ENCODE measurements at regions not wholly inside any gene's neighbourhood (a gene's known extent, or its start where the extent isn't known, plus 50 kb on each side); places are given as distances from the start of the nearest gene placed in this dataset.

DNA sequence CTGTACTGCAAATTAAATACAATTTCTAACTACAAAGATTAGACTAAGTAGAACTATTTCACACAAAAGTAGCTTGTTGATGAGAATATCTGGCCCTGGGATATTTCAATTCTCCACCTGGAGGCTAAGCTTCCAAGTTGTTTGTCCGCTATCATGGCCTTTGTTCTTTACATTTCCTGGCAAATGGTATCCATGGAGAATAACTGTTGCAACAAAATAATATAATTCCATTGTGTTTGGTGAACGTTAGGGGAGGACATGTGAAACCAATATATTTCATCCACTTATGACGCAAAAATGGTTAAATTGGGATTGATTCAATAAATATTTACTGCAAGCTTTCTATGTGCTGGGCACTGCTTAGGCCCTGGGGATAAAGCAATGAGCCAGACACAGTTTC is 565.4 kb downstream of the PTPRC start:
- H3K27ac ChIP-seq (ENCODE audit: low read length) = 0 out of 2 replicates have a peak overlapping the region, but pooled peaks have one; percentile 33
- no peak overlapping the region for H3K4me3 ChIP-seq (ENCODE audit: low read depth in 1 of 2, low read length in 2 of 2)
- H3K4me2 ChIP-seq (ENCODE audit: insufficient read depth, low read length) = no peak overlapping the region
- H3K27me3 ChIP-seq (ENCODE audit: insufficient read depth, low read length, poor library complexity) = no peaks in the 10 kb centered on the region
- DNase-seq (no peak), ATAC-seq (ENCODE audit: insufficient read depth, low read depth) (no peak)
- TF ChIP-seq, protein P1, sequence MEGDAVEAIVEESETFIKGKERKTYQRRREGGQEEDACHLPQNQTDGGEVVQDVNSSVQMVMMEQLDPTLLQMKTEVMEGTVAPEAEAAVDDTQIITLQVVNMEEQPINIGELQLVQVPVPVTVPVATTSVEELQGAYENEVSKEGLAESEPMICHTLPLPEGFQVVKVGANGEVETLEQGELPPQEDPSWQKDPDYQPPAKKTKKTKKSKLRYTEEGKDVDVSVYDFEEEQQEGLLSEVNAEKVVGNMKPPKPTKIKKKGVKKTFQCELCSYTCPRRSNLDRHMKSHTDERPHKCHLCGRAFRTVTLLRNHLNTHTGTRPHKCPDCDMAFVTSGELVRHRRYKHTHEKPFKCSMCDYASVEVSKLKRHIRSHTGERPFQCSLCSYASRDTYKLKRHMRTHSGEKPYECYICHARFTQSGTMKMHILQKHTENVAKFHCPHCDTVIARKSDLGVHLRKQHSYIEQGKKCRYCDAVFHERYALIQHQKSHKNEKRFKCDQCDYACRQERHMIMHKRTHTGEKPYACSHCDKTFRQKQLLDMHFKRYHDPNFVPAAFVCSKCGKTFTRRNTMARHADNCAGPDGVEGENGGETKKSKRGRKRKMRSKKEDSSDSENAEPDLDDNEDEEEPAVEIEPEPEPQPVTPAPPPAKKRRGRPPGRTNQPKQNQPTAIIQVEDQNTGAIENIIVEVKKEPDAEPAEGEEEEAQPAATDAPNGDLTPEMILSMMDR (IDR thresholded peaks at IDR 0.05; ENCODE audit: borderline replicate concordance, extremely low read depth, low read length, poor library complexity, severe bottlenecking) = no peak
- no peak for TF ChIP-seq EZH2 (IDR thresholded peaks at IDR 0.05; ENCODE audit: borderline replicate concordance, low read depth, low read length, severe bottlenecking)
- no peaks in the 10 kb centered on the region for H3K79me2 ChIP-seq (ENCODE audit: insufficient read depth, low read length)
- no peaks in the 10 kb centered on the region for H3K36me3 ChIP-seq (ENCODE audit: insufficient read depth, low read length)
- H3K9ac ChIP-seq (ENCODE audit: low read depth, low read length) = no peak overlapping the region
- H4K20me1 ChIP-seq (ENCODE audit: insufficient read depth, low read length) = no peaks in the 10 kb centered on the region
- H3K4me1 ChIP-seq (ENCODE audit: insufficient read depth, low read length) = peaks cover 53% of the 10 kb centered on the region
- no peak overlapping the region for H2AFZ ChIP-seq (ENCODE audit: low read depth, low read length)
- H3K9me3 ChIP-seq (ENCODE audit: insufficient read depth, low read length, severe bottlenecking) = no peaks in the 10 kb centered on the region

DNA sequence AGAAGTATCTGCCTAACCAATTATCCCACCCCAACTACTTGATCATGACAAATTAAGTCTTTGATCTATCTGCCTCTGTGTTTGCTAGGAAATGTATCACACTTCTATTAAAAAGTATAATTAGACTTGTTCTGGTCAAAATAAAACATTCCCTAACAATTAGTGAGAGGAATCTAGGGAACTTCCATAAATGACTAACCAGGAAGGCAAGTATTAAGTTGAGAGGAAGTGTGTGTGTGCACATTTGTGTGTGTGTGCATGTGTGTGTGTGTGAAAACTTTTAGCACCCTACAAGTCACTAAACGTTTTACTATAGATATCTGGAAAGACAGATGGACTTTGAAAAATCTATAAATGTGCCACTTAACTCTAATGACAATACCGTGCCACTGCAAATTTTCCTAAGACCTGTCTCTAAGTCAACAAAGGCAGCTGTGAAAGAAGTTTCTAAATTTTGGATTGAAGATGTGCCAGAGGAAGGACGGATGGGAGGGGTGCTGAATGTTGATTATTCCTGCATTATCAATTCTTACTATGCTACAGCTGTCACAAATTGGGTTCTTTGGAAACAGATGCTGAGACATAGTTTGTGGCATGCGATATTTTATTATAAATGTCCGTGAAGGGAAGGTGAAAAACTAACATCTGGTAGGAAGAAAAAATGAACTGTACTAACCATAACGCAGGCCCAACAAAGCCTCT is 567.1 kb downstream of the PTPRC start:
- Histone ChIP-seq H2AFZ (ENCODE audit: low read depth, low read length) (no peak overlapping the region), H3K4me3 (ENCODE audit: low read depth in 1 of 2, low read length in 2 of 2) (no peak overlapping the region), H3K4me1 (ENCODE audit: insufficient read depth, low read length) (peaks cover 49% of the 10 kb centered on the region), H3K27me3 (ENCODE audit: insufficient read depth, low read length, poor library complexity) (no peaks in the 10 kb centered on the region), H3K27ac (ENCODE audit: low read length) (no peak overlapping the region), H3K9ac (ENCODE audit: low read depth, low read length) (no peak overlapping the region), H3K79me2 (ENCODE audit: insufficient read depth, low read length) (no peaks in the 10 kb centered on the region), H4K20me1 (ENCODE audit: insufficient read depth, low read length) (no peaks in the 10 kb centered on the region), H3K9me3 (ENCODE audit: insufficient read depth, low read length, severe bottlenecking) (no peaks in the 10 kb centered on the region), H3K4me2 (ENCODE audit: insufficient read depth, low read length) (no peak overlapping the region), H3K36me3 (ENCODE audit: insufficient read depth, low read length) (no peaks in the 10 kb centered on the region)
- no peak for TF ChIP-seq EZH2 (IDR thresholded peaks at IDR 0.05; ENCODE audit: borderline replicate concordance, low read depth, low read length, severe bottlenecking)
- TF ChIP-seq, protein P1 (IDR thresholded peaks at IDR 0.05; ENCODE audit: borderline replicate concordance, extremely low read depth, low read length, poor library complexity, severe bottlenecking) = no peak
- DNase-seq (no peak), ATAC-seq (ENCODE audit: insufficient read depth, low read depth) (no peak)

DNA sequence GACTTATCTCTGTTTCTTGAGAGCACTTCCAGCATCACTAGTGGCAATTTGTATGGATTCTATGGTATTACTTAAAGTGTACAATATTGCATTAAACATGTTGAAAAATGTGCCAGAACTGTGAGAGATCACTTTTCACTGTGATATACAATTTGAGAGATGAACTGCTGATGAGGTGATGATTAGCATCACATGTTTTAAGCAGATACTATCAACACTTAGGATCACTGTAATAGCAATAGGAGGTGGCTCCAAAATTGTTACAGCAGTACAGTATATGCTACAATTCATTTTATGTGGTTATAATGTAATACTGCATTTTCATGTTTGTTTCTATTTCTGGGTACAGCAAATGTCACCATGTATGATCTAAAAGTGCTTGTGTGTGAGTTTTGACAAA is 570.0 kb downstream of the PTPRC start:
- H3K27ac ChIP-seq (ENCODE audit: low read length) = peak overlapping the region; percentile 17; the same call in 1 of the 2 replicates
- no peaks in the 10 kb centered on the region for H4K20me1 ChIP-seq (ENCODE audit: insufficient read depth, low read length)
- no peaks in the 10 kb centered on the region for H3K27me3 ChIP-seq (ENCODE audit: insufficient read depth, low read length, poor library complexity)
- peaks cover 20% of the 10 kb centered on the region for H3K4me1 ChIP-seq (ENCODE audit: insufficient read depth, low read length)
- ATAC-seq (ENCODE audit: insufficient read depth, low read depth) (peak; percentile 67; the same call in 2 of the 3 replicates), DNase-seq (no peak)
- H3K9me3 ChIP-seq (ENCODE audit: insufficient read depth, low read length, severe bottlenecking) = no peaks in the 10 kb centered on the region
- no peaks in the 10 kb centered on the region for H3K79me2 ChIP-seq (ENCODE audit: insufficient read depth, low read length)
- H3K36me3 ChIP-seq (ENCODE audit: insufficient read depth, low read length) = no peaks in the 10 kb centered on the region
- H3K4me2 ChIP-seq (ENCODE audit: insufficient read depth, low read length) = no peak overlapping the region
- H2AFZ ChIP-seq (ENCODE audit: low read depth, low read length) = no peak overlapping the region
- H3K4me3 ChIP-seq (ENCODE audit: low read depth in 1 of 2, low read length in 2 of 2) = no peak overlapping the region
- TF ChIP-seq EZH2 (IDR thresholded peaks at IDR 0.05; ENCODE audit: borderline replicate concordance, low read depth, low read length, severe bottlenecking) = no peak
- TF ChIP-seq, protein P1 (IDR thresholded peaks at IDR 0.05; ENCODE audit: borderline replicate concordance, extremely low read depth, low read length, poor library complexity, severe bottlenecking) = no peak
- no peak overlapping the region for H3K9ac ChIP-seq (ENCODE audit: low read depth, low read length)

All from DND-41 (cell line).